ENCODE measurements at regions not wholly inside any gene's neighbourhood (a gene's known extent, or its start where the extent isn't known, plus 50 kb on each side); places are given as distances from the start of the nearest gene placed in this dataset.

DNA sequence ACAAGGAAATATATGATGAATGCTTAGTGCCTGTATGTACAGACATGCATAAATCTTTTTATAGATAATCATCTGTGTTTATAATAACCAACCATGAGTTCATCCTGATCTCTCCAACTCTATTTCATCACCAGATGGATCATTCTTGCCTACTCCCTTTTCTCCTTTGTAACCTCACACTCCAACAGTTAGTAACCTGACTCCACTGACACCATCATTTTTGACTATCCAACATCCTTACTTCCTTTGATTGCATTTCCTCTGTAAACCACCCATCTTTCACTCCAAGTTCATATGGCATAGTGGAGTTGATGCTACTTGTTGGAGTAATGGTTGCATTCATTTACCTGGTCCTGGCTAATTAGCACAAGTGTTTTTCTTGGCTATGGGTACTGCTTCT is 170.6 kb downstream of the ZNF330 start:
- DNase-seq (ENCODE audit: low spot score) = no peak
- intact Hi-C loops (cut with DNase I) = no loop called here
- ATAC-seq = no peak

DNA sequence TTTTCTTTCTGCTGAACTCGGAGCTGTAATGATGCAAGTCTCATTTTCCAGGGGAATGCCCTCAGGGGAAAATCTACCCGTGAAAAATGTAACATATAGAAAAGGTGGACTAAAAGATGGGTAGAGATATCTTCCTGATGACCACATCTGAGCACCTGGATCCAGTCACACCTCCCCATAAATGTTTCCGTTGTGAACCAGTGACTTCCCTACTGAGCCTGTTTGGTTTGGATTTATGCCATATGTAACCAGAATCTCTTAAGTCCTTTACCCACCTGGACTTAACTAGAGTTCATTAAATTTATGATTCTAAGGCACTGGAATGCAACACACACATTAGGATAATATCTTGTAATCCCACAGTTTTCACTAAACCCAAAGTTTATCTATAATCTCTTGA is 171.1 kb downstream of the ZNF330 start:
- DNase-seq (ENCODE audit: low spot score) = no peak
- intact Hi-C loops (cut with DNase I) = no loop called here
- ATAC-seq = no peak

DNA sequence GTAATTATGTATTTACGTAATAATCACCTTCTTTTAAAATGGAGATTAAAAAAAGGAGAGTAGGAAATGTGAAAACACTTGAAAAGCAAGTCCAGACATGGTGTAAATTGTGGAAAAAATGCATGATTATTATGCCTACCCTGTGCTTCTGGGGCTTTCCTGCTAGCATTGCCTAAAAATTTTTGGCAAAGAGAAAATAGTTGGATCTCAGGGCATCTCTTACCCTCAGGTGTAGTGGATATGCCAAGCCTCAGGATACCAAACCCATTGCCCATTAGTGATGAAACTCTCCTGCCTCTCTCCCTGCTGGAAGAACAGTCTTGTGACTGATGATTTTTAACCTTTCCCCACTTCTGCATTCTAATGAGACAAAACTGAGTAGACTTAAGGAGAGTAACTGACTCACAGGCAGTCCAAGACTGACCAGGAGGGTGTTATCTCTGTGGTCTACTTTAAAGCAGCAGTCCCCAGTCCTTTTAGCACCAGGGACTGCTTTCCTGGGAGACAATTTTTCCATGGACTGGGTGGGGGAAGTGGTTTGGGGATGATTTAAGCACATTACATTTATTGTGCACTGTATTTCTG is 174.6 kb downstream of the ZNF330 start:
- intact Hi-C loops (cut with DNase I) = no loop called here
- DNase-seq (ENCODE audit: low spot score) = no peak
- ATAC-seq = no peak

DNA sequence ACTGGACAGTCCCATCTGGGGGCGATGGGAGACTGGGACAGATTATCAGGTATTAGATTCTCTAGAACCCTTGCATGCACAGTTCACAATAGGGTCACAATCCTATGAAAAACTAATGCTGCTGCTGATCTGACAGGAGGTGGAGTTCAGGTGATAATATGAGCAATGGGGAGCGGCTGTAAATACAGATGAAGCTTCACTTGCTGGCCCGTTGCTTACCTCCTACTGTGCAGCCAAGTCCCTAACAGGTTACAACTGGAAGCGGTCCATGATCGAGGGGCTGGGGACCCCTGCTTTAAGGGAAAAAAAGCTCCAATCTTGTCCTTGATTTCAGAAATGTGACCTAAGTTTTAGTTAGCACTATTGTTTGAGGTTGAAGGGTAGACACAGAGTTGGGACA is 175.2 kb downstream of the ZNF330 start:
- intact Hi-C loops (cut with DNase I) = no loop called here

DNA sequence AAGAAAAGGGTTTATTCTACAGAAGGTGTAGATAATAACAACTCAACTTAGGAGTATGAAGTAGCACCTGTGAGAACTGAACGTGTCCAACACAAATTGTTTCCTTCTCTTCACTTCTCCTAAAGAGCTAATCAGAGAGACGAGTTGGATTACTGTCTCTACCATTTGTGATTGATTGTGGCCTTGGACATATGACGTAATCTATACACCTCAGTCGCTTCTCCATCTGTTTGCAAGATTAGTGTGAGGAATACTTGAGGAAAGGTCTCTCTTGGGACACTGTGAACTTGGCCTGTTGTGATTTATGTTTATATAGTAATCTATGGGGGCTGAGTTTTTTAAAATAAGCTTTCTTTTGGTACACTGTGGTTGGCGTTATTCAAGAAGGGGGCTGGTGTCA is 182.0 kb downstream of the ZNF330 start:
- ATAC-seq (no peak), DNase-seq (ENCODE audit: low spot score) (no peak)
- intact Hi-C loops (cut with DNase I) = no loop called here

More for the DNA sequence above, 175.2 kb downstream of the ZNF330 start:
- DNase-seq (ENCODE audit: low spot score) (no peak), ATAC-seq (no peak)

DNA sequence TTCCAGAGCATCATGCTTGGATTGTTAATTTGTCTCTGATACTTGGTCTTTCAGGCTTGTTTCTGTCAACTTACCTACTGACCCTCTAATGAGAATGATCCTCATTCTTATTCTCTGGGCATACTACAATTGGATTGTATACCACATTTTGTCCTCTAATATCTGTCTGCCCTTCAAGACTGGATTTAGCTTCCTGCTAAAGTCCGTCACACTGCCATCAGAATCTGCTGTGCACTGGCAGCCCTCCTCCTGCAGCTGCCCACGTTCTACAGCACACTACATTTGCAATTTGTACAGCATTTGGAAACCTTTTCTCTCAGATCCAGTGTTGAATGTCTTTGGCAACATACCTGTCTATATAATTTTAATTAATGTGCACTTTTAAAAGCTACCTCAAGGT is 183.1 kb downstream of the ZNF330 start:
- DNase-seq (ENCODE audit: low spot score) (no peak), ATAC-seq (no peak)
- intact Hi-C loops (cut with DNase I) = no loop called here

DNA sequence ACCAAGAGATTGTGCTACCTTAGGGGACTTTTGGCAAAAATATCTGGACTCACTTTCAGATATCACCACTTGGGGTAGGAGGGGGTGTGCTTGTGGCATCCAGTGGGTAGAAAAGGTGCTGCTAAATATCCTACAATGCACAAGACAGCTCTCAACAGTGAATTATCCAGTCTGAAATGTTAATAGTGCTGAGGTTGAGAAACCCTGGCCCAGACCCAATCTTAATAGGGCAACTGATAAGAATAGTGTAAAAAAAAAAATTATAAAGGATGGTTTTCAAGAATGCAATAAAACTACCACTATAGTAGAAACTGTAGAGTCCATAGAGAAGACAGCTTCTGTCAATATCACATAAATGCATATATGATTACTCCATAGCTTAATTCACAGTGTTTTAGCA is 185.5 kb downstream of the ZNF330 start:
- DNase-seq (ENCODE audit: low spot score) (no peak), ATAC-seq (no peak)
- intact Hi-C loops (cut with DNase I) = no loop called here

DNA sequence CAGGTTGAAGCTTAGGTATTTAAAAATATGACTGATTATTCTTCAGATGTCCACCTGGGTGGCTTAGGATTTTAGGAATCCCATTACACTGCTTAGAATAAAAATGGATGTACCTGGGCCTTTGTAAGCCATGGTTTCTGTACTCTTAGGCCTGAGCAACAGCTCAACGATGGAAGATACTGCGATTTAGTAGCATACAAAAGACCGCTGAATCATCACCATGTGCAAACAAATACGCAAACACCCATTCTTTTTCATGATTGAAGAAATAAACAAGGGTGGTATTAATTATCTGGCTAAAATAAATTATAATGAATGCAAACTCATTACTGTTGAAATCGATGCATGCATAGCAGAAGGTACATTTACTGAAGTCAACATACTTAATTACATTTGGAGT is 188.9 kb downstream of the ZNF330 start:
- intact Hi-C loops (cut with DNase I) = no loop called here
- DNase-seq (ENCODE audit: low spot score) (no peak), ATAC-seq (no peak)

DNA sequence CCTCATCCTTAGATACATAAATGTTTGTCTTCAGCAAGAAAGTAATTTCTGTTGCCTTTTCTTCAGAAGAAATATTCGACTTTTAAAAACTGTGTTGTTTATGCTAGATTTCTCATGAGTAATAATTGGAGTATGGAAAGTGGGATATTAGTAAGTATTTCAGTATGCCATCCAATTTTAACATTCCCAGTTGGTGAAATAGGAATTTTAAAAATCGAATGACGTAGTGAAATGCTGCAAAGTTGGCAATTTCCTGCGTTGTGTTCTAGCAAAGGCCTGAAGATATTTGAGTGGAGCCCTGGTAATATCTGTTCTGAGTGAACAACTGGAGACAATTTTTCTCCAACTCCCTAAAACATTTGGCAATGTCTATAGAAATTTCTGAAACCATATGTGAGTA is 190.1 kb downstream of the ZNF330 start:
- no peak for DNase-seq (ENCODE audit: low spot score)
- intact Hi-C loops (cut with DNase I) = no loop called here
- no peak for ATAC-seq

DNA sequence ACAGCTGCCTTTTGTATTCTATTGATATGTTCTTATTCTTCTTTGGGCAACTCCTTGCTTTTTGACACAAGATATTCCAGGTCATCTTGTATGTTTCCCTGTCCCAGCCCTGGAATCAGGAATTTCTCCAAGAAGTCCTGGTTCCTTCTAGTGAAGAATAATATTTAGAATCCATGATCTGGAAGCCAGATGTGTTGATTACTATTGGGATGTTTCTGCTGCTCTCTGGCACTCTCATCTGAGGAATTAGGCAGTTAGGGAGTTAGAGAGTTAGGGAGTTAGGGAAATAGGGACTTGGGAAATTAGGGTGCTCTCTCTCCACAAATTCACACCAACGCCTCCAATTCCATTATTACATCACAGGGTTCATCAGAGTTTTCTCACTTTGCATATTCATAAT is 191.2 kb downstream of the ZNF330 start:
- DNase-seq (ENCODE audit: low spot score) = no peak
- intact Hi-C loops (cut with DNase I) = no loop called here
- ATAC-seq = no peak

DNA sequence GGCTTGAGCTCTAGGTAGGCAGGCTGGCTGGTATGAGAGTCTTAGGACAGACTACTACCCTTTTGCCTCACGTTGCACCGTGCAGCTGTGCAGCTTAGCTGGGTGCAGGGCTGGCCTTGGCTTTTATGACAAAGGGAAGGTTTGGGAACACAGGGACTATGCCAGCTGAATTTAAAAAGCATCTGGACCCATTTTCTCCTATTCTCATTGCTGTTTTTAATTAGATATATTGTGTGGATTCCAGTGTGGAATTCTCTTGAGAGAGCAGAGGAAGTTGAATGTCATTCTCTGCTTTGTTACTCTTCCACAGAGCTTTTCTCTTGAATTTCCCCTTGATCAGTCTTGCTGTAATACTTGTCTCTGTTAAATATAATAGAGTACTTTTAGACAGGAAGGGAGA is 192.7 kb downstream of the ZNF330 start:
- no peak for DNase-seq (ENCODE audit: low spot score)
- ATAC-seq = no peak
- intact Hi-C loops (cut with DNase I) = no loop called here

DNA sequence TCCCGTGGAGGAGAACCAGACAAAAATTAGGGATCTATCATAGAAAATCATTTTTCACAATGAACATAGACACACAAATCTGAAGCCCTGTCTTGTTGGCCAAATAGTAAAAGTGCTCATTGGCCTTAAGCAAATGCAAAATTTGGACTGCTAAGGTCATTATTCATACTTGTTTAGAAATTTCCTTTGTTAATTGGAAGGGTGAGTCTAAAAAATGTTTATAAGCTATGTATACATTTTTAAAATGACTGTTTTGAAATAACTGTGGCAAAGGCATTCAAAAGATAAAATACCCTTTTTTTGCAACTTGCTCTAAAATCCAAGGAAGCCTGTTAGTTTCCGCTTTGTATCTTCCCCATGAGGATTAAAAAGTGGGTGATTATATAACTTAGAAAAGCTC is 195.0 kb downstream of the ZNF330 start:
- intact Hi-C loops (cut with DNase I) = no loop called here
- ATAC-seq (no peak), DNase-seq (ENCODE audit: low spot score) (no peak)

DNA sequence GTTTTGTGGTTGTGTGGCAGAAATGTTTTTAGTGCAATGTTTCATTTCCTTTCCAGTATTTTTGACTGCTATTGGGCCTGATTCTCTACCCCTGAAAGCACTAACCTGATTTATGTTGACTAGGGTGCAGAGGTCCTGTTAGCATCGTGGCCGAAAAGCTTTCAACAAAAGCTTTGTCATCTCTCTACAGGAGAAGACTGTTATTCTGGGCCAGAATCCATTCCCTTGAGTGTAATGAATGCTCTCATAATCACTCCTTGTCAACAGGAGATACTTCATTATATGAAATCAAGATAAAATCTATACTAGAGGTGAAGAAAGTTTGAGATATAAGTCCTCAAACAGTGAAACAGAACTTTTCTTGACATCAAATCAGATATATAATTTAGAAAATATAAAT is 195.5 kb downstream of the ZNF330 start:
- DNase-seq (ENCODE audit: low spot score) (no peak), ATAC-seq (peak; percentile 83)
- intact Hi-C loops (cut with DNase I) = no loop called here

DNA sequence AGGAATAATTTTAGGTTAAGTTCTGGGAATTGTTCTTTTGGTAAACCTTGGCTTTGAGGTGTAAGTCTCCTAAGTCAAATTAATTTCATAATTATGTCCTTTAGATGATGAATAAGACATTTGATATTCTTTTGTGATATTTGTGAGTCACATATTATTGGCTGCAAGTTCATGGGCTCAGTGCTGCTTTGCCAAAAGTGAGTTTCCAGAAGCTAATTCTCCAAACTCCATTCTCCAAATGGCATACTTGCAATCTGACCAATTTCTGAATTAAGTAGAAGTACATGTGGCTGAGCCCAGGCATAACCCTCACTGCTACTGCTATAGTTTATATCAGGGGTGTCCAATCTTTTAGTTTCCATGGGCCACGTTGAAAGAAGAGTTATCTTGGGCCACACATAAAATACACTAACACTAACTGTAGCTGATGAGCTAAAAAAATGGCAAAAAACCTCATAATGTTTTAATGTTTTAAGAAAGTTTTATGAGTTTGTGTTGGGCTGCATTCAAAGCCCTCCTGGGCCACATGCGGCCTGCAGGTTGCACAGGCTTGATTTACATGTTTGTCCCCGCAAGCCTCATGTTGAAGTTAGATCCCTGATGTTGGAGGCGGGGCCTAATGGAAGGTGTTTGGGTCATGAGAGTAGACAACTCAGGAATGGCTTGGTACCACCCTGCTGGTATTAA is 196.1 kb downstream of the ZNF330 start:
- intact Hi-C loops (cut with DNase I) = no loop called here
- DNase-seq (ENCODE audit: low spot score) (no peak), ATAC-seq (peak; percentile 50)

DNA sequence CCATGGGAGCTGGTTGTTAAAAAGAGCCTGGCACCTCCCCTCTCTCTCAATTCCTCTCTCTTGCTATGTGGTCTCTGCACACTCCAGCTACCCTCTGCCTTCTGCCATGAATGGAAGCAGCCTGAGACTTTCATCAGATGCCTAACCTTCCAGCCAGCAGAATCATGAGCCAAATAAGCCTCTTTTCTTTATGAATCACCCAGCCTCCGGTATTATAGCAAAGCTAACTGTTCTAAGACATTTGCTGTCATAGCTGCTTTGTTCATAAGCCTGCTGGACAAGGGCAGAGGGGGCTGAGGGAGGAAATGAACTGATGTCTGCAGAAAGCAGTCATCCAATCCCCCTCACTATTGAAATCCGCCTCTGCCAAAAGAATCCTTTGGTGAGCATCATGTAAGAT is 196.7 kb downstream of the ZNF330 start:
- no peak for ATAC-seq
- no peak for DNase-seq (ENCODE audit: low spot score)
- intact Hi-C loops (cut with DNase I) = no loop called here

DNA sequence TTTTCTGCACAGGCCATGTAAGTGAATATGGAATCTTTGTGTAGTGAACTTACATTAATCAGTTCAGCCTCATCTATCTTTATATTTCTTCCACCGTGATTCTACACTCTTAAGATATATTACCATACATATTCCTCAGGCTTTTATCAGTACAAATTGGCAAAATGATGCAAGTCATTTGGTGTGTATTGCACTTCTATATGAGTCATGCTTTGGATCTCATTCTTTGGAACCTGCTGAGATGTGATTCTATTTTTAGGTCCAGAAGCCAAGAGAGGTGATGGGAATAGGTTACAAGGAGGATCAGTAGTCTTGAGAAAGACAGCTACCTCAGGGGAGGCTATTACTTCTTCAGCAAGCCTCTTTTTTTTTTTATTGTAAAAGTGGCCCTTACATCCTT is 204.4 kb downstream of the ZNF330 start:
- intact Hi-C loops (cut with DNase I) = no loop called here
- DNase-seq (ENCODE audit: low spot score) (no peak), ATAC-seq (no peak)

DNA sequence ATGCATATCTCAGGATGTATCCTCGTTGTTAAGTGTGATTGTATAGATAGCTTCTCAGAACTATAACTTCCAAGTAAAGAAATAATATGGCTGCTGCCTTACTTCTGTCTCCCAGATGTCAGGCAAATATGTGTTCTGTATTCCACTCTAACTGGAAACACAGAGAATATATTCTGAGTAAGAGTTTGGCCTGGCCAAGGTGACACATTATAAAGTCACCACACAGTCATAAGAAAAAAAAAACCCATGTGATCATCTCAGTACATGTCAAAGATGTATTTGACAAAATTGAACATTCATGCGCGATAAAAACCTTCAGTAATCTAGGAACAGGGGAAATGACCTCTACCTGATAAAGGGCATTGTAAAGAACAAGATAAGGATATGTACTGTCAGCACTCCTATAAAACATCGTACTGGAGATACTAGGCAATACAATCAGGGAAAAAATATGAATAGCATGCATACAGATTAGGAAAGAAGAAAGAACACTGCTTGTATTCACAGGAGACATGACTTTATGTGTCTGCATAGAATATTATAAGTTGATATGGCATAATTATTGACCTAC is 207.1 kb downstream of the ZNF330 start:
- no peak for DNase-seq (ENCODE audit: low spot score)
- ATAC-seq = no peak
- intact Hi-C loops (cut with DNase I) = no loop called here

DNA sequence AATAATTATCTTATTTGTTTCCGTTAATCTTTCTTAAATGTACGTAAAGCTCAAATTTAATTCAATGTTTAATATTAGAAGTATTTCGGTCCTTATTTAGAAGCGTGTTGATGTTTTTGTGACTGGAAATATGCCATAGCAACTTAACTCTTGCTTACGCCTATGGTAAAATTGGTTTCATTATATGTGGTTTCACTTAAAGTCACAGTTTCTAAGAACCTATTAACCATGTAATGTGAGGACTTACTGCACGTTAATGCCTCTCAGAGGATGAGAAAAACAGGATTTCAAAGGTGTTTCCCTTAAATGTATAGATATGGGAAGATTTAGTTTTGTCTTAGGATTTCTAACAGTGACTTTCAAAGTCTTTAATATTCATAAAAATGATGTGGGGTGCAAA is 206.4 kb upstream of the IL15 start:
- intact Hi-C loops (cut with DNase I) = no loop called here
- ATAC-seq (no peak), DNase-seq (ENCODE audit: low spot score) (no peak)

DNA sequence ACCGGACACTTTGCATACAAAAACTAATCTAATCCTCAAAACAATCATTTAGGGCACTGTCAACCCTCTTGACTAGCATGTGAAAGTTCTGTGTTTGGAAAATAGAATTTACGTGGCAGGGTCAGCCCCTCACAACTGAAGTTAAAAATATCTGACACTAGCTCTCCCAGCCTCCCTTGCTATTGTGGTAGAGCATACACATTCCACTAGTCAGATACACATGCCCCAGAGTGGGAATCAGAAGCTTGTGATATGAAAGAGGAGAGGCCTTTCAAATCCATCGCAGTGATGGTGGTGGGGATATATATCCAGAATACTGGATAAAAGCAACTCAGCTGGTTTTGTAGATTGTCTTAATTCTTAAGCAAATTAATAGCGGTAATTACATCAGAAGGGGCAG is 205.7 kb upstream of the IL15 start:
- intact Hi-C loops (cut with DNase I) = no loop called here
- DNase-seq (ENCODE audit: low spot score) (no peak), ATAC-seq (no peak)

DNA sequence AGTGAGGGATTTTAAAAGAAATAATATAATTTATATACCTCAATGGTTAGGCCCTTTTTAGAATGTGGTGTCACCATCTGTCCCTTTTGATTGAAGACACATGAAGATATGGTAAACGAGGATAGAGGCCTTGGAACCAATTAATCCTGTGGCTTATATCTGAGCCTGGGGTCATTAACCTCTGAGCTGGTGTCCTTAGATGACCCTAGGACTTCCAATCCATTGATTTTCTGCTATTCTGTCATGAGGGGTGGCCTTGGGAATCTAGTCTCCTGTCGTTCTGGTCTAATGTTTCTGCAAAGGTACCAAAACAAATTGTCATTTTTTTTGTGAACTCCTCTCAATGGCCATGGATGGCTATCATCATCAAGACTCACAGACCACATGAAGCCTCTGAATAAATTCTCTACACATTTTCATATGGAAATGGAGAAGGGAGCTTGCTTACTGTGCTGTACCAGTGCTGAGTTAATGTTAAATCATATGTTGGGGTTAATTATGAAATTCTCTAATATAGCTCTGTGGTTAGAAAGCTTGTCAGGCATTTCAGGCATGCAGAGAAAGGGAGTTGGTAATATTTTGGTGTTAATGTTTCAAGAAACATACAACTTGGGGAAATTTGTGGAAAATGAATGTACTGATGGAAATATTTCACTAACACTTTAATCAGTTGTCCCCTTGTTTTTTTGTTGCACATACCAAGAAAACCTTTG is 204.2 kb upstream of the IL15 start:
- intact Hi-C loops (cut with DNase I) = no loop called here
- ATAC-seq (no peak), DNase-seq (ENCODE audit: low spot score) (no peak)
